NCI-H187 (cell line): ENCODE measurements at regions not wholly inside any gene's neighbourhood (a gene's known extent, or its start where the extent isn't known, plus 50 kb on each side); places are given as distances from the start of the nearest gene placed in this dataset.
"Not testable (repeated sequence)": the region's sequence is repeated elsewhere in the genome, so short reads cannot be mapped to it uniquely, and the experiment has no call there.

Experiments used
- DNase-seq, 2 experiments: peaks; one replicate each; lab custom pipeline; 2025; lab: John Stamatoyannopoulos, UW

GRCh38 chr1:47491341-47491753 lies 53.5 kb downstream of the FOXD2 start:
- no peak for DNase-seq

- no peak for DNase-seq
Measured at GRCh38 chr1:47495176-47495713, 57.4 kb downstream of the FOXD2 start.

GRCh38 chr1:47498551-47498950 lies 60.7 kb downstream of the FOXD2 start:
- DNase-seq, result no peak

GRCh38 chr1:47501069-47501468 lies 63.2 kb downstream of the FOXD2 start:
- DNase-seq, result no peak

GRCh38 chr1:47502746-47503370 lies 65.0 kb downstream of the FOXD2 start:
- no peak for DNase-seq

GRCh38 chr1:47504840-47505239 lies 67.0 kb downstream of the FOXD2 start:
- DNase-seq, result not testable (repeated sequence)

- no peak for DNase-seq
Measured at GRCh38 chr1:47505267-47505666, 67.4 kb downstream of the FOXD2 start.

GRCh38 chr1:47506053-47506452 lies 68.2 kb downstream of the FOXD2 start:
- no peak for DNase-seq

GRCh38 chr1:47507144-47507543 lies 69.3 kb downstream of the FOXD2 start:
- no peak for DNase-seq

- no peak for DNase-seq
Measured at GRCh38 chr1:47507881-47508701, 70.2 kb downstream of the FOXD2 start.

GRCh38 chr1:47508702-47509431 lies 71.0 kb downstream of the FOXD2 start:
- no peak for DNase-seq

- no peak for DNase-seq
Measured at GRCh38 chr1:47510282-47510811, 72.5 kb downstream of the FOXD2 start.

- DNase-seq, result no peak
Measured at GRCh38 chr1:47511825-47512224, 74.0 kb downstream of the FOXD2 start.

- no peak for DNase-seq
Measured at GRCh38 chr1:47513393-47513792, 75.5 kb downstream of the FOXD2 start.

GRCh38 chr1:47514229-47514628 lies 76.4 kb downstream of the FOXD2 start:
- no peak for DNase-seq

GRCh38 chr1:47515164-47515789 lies 77.4 kb downstream of the FOXD2 start:
- no peak for DNase-seq

GRCh38 chr1:47517946-47518345 lies 80.1 kb downstream of the FOXD2 start:
- no peak for DNase-seq

GRCh38 chr1:47519491-47519890 lies 81.6 kb downstream of the FOXD2 start:
- no peak for DNase-seq

GRCh38 chr1:47519971-47520370 lies 82.1 kb downstream of the FOXD2 start:
- DNase-seq, result no peak

- DNase-seq, result no peak
Measured at GRCh38 chr1:47521034-47521881, 83.4 kb downstream of the FOXD2 start.
